K562 (cell line): ENCODE measurements at regions not wholly inside any gene's neighbourhood (a gene's known extent, or its start where the extent isn't known, plus 50 kb on each side); places are given as distances from the start of the nearest gene placed in this dataset.
A peak's percentile ranks its signal among the peaks of the same experiment; 100 is the strongest.

ENCODE experiments used
- ATAC-seq: fragments of 200-7000 bp; cut with Tn5 transposase; 3 replicates; pipeline ENCODE4 v1.9.1; 2020; ENCODE audit warnings: moderate library complexity
- BruUV-seq: library from RNA; stranded (reverse); fragments of 400-500 nt; replicated peaks from 2 replicates; lab custom pipeline; 2021; lab: Mats Ljungman, UMichigan
- CTCF ChIA-PET: fragments of 300-600 bp; formaldehyde crosslinking; extraction: SDS; loops from one replicate; lab custom pipeline; 2021; ENCODE audit warnings: low intra/inter-chr PET ratio; lab: Yijun Ruan, JAX
- POLR2A ChIA-PET: fragments of 300-600, 350-650 bp; sonication (Branson Sonifier 250); formaldehyde crosslinking; extraction: SDS; loops from one replicate; lab custom pipeline; 2021; ENCODE audit warnings: antibody characterized with exemption, inconsistent platforms; lab: Yijun Ruan, JAX
- DNase-seq, 4 experiments: peaks; one replicate each; pipeline versions ENCODE4 v3.0.0 to v3.0.0-alpha.2; 2011 to 2018; ENCODE audit warnings: low spot score in 3 of 4, mixed read lengths in 3 of 4; ENCODE audit errors: extremely low read depth in 1 of 4
- FAIRE-seq: peaks from 2 replicates; lab custom pipeline; 2011; peaks lifted over from hg19 to GRCh38; lab: Jason Lieb, UNC
- H2AFZ ChIP-seq: 2 replicates; pipeline ENCODE4 v1.6.0; 2011; ENCODE audit warnings: low read depth, low read length, control low read depth, inconsistent platforms
- H3K27ac ChIP-seq: fragments of 200-600 bp; 3 replicates; pipeline ENCODE4 v1.8.0; 2011; ENCODE audit warnings: low read depth, mild to moderate bottlenecking, control low read depth, inconsistent platforms, low read length, moderate library complexity, mixed read lengths; ENCODE audit errors: extremely low read depth
- H3K27me3 ChIP-seq, 2 experiments: fragments of 300-600 bp in 1 of 2; 2 replicates in 1 of 2; 3 replicates in 1 of 2; pipeline versions ENCODE4 v1.6.0 to v1.8.0; 2011; ENCODE audit warnings: inconsistent platforms in 2 of 2, low read length in 2 of 2, mild to moderate bottlenecking in 1 of 2, mixed read lengths in 1 of 2, moderate library complexity in 1 of 2; ENCODE audit not compliant: control insufficient read depth in 2 of 2, insufficient read depth in 2 of 2
- H3K36me3 ChIP-seq: fragments of 300-600 bp; 3 replicates; pipeline ENCODE4 v1.8.0; 2011; ENCODE audit warnings: mild to moderate bottlenecking, low read length, inconsistent platforms; ENCODE audit not compliant: control insufficient read depth, insufficient read depth
- H3K4me1 ChIP-seq, 2 experiments: fragments of 200-600 bp in 1 of 2; replicated peaks in 1 of 2; 2 replicates in 1 of 2; 3 replicates in 1 of 2; pipeline versions ENCODE4 v1.5.1 to v1.8.0; 2011; ENCODE audit warnings: inconsistent platforms in 2 of 2, low read length in 2 of 2, mild to moderate bottlenecking in 1 of 2, mixed read lengths in 1 of 2, moderate library complexity in 1 of 2; ENCODE audit not compliant: control insufficient read depth in 2 of 2, insufficient read depth in 2 of 2
- H3K4me2 ChIP-seq: 2 replicates; pipeline ENCODE4 v1.6.1; 2011; ENCODE audit warnings: low read length, control low read depth, inconsistent platforms, mixed read lengths; ENCODE audit not compliant: insufficient read depth
- H3K4me3 ChIP-seq: fragments of 200-600 bp; sonication (generic), shearing (Covaris generic); 2 replicates; pipeline ENCODE4 v1.5.1; 2016; ENCODE audit warnings: control low read depth, inconsistent platforms
- H3K79me2 ChIP-seq: fragments of 200-600 bp; 3 replicates; pipeline ENCODE4 v1.8.0; 2011; ENCODE audit warnings: low read length, inconsistent platforms; ENCODE audit not compliant: control insufficient read depth, insufficient read depth
- H3K9ac ChIP-seq, 2 experiments: 2 replicates each; pipeline versions ENCODE4 v1.6.0 to v1.6.1; 2011; ENCODE audit warnings: low read depth in 2 of 2, low read length in 2 of 2, control low read depth in 1 of 2, inconsistent platforms in 1 of 2, mild to moderate bottlenecking in 1 of 2, mixed read lengths in 1 of 2; ENCODE audit not compliant: insufficient read depth in 1 of 2
- H3K9me1 ChIP-seq: one replicate; pipeline ENCODE4 v1.6.0; 2011; ENCODE audit warnings: inconsistent platforms, mild to moderate bottlenecking, low read length, moderate library complexity; ENCODE audit not compliant: control insufficient read depth, insufficient read depth
- H3K9me3 ChIP-seq: replicated peaks from 2 replicates; pipeline ENCODE4 v1.5.1; 2011; ENCODE audit warnings: low read depth, low read length, inconsistent platforms; ENCODE audit not compliant: control insufficient read depth, insufficient read depth
- H4K20me1 ChIP-seq: replicated peaks from 2 replicates; pipeline ENCODE4 v1.6.1; 2011; ENCODE audit warnings: low read length, inconsistent platforms, mixed read lengths; ENCODE audit not compliant: control insufficient read depth, insufficient read depth
- BDP1 ChIP-seq: IDR thresholded peaks from 3 replicates; pipeline ENCODE4 v1.6.1; 2011; ENCODE audit not compliant: insufficient read length, insufficient read depth
- CREB1 ChIP-seq, 2 experiments: sonication (generic) in 1 of 2; formaldehyde crosslinking in 1 of 2; IDR thresholded peaks; 2 replicates each; pipeline versions ENCODE4 v1.6.1 to v1.8.0; 2012 to 2022; ENCODE audit warnings: inconsistent platforms in 1 of 2, mild to moderate bottlenecking in 1 of 2, missing genetic modification reagents in 1 of 2, moderate library complexity in 1 of 2
- HNRNPUL1 ChIP-seq: fragments of 200-400 bp; formaldehyde crosslinking; IDR thresholded peaks from 2 replicates; pipeline ENCODE4 v1.6.1; 2017; ENCODE audit warnings: low read length
- KAT7 ChIP-seq: sonication (generic); formaldehyde crosslinking; IDR thresholded peaks from 2 replicates; pipeline ENCODE4 v1.8.0; 2022; ENCODE audit warnings: missing genetic modification reagents, mild to moderate bottlenecking, borderline replicate concordance
- KLF6 ChIP-seq: fragments of 250-450 bp; sonication (Bioruptor Pico); IDR thresholded peaks from 2 replicates; pipeline ENCODE4 v1.4.0; 2020; ENCODE audit warnings: mild to moderate bottlenecking, moderate library complexity, borderline replicate concordance
- NUFIP1 ChIP-seq: fragments of 450-650 bp; IDR thresholded peaks from 2 replicates; pipeline ENCODE4 v1.6.1; 2018; ENCODE audit not compliant: partially characterized antibody
- TCFL5 ChIP-seq: fragments of 250-450 bp; sonication (Bioruptor Pico); conservative IDR thresholded peaks from 2 replicates; pipeline ENCODE4 v1.6.1; 2021; ENCODE audit warnings: mild to moderate bottlenecking, moderate library complexity, matching md5 sums
- ZNF316 ChIP-seq: fragments of 450-650 bp; IDR thresholded peaks from 2 replicates; pipeline ENCODE4 v1.6.1; 2016
- ZNF584 ChIP-seq: fragments of 200-800 bp; sonication (Bioruptor generic); IDR thresholded peaks from 2 replicates; pipeline ENCODE4 v1.6.1; 2016; ENCODE audit warnings: low read depth, mild to moderate bottlenecking, missing genetic modification characterization, missing compliant biosample characterization
- WGBS: fragments of 100-300 bp; shearing (Covaris generic); methylation state at CpG from one replicate; pipeline ENCODE4 v1.1.6; 2016; ENCODE audit warnings: low coverage, mixed read lengths; ENCODE audit not compliant: insufficient coverage; ENCODE audit errors: missing lambda C conversion rate; 5-methylcytosine and 5-hydroxymethylcytosine counted together
- in situ Hi-C: fragments of 300-500 bp; cut with MboI; formaldehyde crosslinking; loops from 4 replicates; pipeline ENCODE4 v1.15.0; 2018; ENCODE audit warnings: inconsistent platforms, mixed read lengths
- intact Hi-C: fragments of 100-400 bp; cut with micrococcal nuclease; formaldehyde crosslinking; loops from 2 replicates; pipeline ENCODE4 v1.14.2; 2022
- TF ChIP-seq, protein P1 (sequence below): fragments of 250-450 bp; sonication (Bioruptor Pico); IDR thresholded peaks from 2 replicates; pipeline ENCODE4 v1.8.0; 2021; ENCODE audit warnings: mild to moderate bottlenecking, moderate library complexity

DNA sequence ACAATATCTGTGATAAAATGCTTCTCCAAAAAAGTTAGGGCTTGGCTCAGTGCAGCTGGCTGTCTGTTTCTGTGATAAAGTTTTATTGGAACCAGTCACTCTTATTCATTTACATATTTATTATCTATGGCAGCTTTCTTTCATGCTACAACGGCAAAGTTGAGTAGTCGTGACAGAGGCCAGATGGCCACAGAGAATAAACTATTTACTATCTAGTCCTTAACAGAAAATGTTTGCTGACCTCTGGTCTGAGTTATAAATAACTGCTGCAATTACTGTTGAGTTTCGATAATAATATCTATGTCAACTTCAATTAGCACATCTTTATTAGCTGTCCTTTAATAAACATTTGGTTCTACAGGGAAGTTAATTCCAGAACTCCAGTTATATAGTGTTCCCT is 180.2 kb upstream of the RUNX1 start (continued):
- TF ChIP-seq BDP1 (no peak), CREB1 (IDR thresholded peaks at IDR 0.05) (no peak), CREB1 (CRISPR knock-in tag; IDR thresholded peaks at IDR 0.05) (no peak), TCFL5 (no peak), NUFIP1 (no peak), ZNF584 (CRISPR knock-in tag) (no peak), KLF6 (CRISPR knock-in tag) (no peak), HNRNPUL1 (no peak)
- TF ChIP-seq, protein P1, sequence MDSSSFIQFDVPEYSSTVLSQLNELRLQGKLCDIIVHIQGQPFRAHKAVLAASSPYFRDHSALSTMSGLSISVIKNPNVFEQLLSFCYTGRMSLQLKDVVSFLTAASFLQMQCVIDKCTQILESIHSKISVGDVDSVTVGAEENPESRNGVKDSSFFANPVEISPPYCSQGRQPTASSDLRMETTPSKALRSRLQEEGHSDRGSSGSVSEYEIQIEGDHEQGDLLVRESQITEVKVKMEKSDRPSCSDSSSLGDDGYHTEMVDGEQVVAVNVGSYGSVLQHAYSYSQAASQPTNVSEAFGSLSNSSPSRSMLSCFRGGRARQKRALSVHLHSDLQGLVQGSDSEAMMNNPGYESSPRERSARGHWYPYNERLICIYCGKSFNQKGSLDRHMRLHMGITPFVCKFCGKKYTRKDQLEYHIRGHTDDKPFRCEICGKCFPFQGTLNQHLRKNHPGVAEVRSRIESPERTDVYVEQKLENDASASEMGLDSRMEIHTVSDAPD = no peak

DNA sequence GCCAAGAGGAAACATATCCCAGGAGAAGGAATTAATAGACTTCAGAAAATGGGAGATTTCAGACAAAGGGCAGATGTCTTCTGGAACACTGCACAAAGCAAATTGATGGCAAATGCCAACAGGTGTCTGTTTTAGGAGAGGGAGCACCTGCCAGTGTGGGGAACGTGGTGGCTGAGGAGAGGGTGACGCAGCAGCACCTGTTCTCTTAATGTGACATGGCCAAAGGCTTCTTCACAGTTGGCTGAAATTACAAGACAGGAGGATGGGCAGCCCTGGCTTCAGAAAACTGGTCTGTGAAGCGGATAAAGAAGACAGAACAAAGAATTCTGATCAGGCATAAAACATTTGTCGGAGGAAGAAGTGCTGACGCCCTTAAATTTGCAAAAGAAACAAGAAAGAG is 178.7 kb upstream of the RUNX1 start:
- Histone ChIP-seq H3K27me3 (no peaks in the 10 kb centered on the region), H3K79me2 (no peaks in the 10 kb centered on the region), H3K27ac (no peak overlapping the region), H4K20me1 (no peaks in the 10 kb centered on the region; the same call in 1 of the 2 replicates), H3K9ac (no peak overlapping the region), H3K4me2 (no peak overlapping the region), H3K9me1 (no peaks in the 10 kb centered on the region), H3K4me3 (no peak overlapping the region), H2AFZ (0 out of 2 replicates have a peak overlapping the region, but pooled peaks have one; percentile 5), H3K36me3 (no peaks in the 10 kb centered on the region), H3K9me3 (no peaks in the 10 kb centered on the region), H3K4me1 (peaks cover 4 to 32% of the 10 kb centered on the region in 2 experiments; a peak in 4 of 5 replicates)
- BruUV-seq = no TSS peak
- in situ Hi-C loops (no loop called here), intact Hi-C loops (no loop called here)
- ChIA-PET POLR2A (no interaction called here), CTCF (no interaction called here)
- DNase-seq (no peak), FAIRE-seq (no peak), ATAC-seq (no peak)
- 52% methylated on average over 5 of the region's 5 CpGs for WGBS
- peak; percentile 14; the same call in 1 of the 2 replicates for TF ChIP-seq ZNF316
- TF ChIP-seq KAT7 (CRISPR knock-in tag) = no peak
